ENCODE measurements at regions not wholly inside any gene's neighbourhood (a gene's known extent, or its start where the extent isn't known, plus 50 kb on each side); places are given as distances from the start of the nearest gene placed in this dataset.

DNA sequence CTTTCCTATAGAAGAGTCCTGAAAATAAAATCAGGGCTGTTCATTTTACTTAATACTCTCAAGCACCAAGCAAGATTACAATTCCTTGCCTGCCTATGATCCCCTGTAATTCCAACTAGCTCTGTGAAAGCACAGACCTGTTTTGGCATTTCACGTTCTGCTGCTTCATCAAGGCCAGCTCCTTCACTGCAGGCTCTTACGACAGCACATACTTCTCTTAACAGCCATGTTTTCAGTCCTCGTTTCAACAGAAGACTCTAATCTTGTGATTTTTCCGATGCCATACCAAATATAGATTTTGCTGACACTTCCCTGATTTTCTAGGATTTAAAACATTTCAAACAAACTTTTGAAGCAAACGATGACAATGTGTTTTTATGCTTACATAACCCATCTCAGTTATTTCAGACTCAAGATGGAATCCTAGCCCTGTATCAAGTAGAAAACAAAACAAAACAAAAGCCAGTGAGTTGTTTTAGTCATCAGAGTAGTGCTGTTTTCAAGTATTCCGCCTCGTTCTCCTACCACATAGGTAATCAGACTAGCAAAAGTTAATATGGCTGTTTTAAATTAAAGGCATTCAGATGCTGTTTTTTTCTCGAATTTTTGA lies 616.5 kb upstream of the CITED2 start:
- TF ChIP-seq EZH2 (IDR thresholded peaks at IDR 0.05; ENCODE audit: insufficient read depth, low read length): no peak
- TF ChIP-seq, protein P1, sequence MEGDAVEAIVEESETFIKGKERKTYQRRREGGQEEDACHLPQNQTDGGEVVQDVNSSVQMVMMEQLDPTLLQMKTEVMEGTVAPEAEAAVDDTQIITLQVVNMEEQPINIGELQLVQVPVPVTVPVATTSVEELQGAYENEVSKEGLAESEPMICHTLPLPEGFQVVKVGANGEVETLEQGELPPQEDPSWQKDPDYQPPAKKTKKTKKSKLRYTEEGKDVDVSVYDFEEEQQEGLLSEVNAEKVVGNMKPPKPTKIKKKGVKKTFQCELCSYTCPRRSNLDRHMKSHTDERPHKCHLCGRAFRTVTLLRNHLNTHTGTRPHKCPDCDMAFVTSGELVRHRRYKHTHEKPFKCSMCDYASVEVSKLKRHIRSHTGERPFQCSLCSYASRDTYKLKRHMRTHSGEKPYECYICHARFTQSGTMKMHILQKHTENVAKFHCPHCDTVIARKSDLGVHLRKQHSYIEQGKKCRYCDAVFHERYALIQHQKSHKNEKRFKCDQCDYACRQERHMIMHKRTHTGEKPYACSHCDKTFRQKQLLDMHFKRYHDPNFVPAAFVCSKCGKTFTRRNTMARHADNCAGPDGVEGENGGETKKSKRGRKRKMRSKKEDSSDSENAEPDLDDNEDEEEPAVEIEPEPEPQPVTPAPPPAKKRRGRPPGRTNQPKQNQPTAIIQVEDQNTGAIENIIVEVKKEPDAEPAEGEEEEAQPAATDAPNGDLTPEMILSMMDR (IDR thresholded peaks at IDR 0.05; ENCODE audit: insufficient read depth, low read depth, low read length): no peak
